Superior temporal gyrus (tissue), 1 donor: ENCODE measurements at regions not wholly inside any gene's neighbourhood (a gene's known extent, or its start where the extent isn't known, plus 50 kb on each side); places are given as distances from the start of the nearest gene placed in this dataset.
"Not testable (repeated sequence)": the region's sequence is repeated elsewhere in the genome, so short reads cannot be mapped to it uniquely, and the experiment has no call there.

ENCODE experiments used
- DNase-seq: peaks from one replicate; pipeline ENCODE4 v3.0.0-alpha.2; 2016; ENCODE audit errors: extremely low spot score

GRCh38 chr14:105991677-105992076, 465.3 kb downstream of the TMEM121 start:
- DNase-seq = not testable (repeated sequence)

DNA sequence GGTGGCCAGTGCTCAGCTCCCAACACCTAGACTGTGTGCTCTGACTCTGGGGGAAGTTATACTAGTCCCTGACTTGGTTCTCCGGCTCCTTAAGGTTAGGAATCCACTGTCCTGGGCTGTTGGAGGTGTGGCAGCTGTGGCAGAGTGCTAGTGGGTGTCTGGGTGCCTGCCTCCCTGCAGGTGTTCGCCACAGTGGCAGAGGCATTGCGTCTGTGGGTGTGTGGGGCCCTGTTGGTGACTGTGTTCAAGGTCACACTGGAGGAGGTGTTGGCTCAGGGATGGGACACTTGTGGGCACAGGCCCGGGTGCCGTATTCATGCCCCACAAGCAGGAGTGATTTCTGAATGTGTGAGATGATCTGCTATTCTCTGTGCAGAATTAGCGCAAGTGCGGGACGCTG, 467.4 kb downstream of the TMEM121 start:
- no peak for DNase-seq

- not testable (repeated sequence) for DNase-seq
Observed at GRCh38 chr14:105995011-105995710, 468.8 kb downstream of the TMEM121 start.

GRCh38 chr14:105998597-105998996, 472.2 kb downstream of the TMEM121 start:
- DNase-seq = not testable (repeated sequence)

DNA sequence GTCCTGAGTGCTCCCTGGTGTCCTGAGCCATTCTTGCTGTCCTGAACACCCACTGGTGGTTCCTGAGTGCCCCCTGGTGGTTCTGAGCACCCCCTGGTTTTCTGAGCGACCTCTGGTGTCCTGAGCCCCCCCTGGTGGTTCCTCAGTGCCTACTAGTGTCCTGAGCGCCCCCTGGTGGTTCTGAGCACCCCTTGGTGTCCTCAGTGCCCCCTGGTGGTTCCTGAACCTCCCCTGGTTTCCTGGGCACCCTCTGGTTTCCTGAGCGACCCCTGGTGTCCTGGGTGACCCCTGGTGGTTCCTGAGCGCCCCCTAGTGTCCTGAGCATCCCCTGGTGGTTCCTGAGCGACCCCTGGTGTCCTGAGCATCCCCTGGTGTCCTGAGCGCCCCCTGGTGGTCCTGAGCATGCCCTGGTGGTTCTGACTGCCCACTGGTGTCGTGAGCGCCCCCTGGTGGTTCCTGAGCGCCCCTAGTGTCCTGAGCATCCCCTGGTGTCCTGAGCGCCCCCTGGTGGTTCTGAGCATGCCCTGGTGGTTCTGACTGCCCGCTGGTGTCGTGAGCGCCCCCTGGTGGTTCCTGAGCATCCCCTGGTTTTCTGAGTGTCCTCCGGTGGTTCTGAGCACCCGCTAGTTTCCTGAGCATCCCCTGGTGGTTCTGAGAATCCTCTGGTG, 473.1 kb downstream of the TMEM121 start:
- DNase-seq = no peak

DNA sequence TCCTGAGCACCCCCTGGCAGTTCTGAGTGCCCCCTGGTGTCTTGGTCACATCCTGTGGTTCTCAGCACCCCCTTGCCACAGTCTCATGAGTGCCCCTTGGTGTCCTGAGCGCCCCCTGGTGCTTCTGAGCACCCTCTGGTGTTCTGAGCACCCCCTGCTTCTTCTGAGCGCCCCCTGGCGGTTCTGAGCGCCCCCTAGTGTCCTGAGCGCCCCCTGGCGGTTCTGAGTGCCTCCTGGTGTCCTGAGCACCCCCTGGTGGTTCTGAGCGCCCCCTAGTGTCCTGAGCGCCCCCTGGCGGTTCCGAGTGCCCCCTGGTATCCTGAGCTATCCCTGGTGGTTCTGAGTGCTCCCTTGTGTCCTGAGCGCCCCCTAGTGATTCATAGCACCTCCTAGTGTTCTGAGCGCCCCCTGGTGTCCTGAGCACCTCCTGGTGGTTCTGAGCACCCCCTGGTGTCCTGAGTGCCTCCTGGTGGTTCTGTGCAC, 473.7 kb downstream of the TMEM121 start:
- DNase-seq = not testable (repeated sequence)

DNA sequence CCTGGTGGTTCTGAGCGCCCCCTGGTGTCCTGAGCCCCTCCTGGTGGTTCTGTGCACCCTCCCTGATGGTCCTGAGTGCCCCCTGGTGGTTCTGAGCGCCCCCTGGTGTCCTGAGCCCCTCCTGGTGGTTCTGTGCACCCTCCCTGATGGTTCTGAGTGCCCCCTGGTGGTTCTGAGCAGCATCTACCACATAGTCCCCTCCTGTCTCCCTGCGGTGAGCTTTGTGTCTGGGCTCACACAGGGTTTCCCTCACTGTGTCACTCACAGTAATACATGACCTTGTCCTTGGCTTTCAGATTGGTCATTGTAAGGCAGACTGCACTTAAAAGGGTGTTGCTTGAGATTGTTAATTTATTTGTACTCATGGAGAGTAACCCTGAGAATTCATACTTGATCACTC, 474.9 kb downstream of the TMEM121 start:
- not testable (repeated sequence) for DNase-seq

DNA sequence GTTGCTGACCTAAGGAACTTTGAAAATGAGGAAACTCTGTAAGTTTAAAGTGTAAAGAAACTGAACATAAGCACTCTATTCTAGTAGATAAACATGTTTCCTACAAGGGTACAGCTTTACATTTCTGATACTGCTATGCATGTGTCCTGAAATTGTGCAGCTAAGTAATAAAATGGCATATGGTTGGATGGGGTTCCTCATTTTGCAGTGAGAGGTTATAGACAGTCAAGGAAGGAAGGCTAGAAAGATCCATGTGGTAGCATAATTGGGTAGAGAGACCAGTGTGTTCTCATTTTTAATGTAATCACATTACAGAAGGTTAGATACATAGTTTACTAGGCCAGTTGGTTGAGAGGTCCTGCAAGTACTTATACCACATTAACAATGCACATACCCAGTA, 477.0 kb downstream of the TMEM121 start:
- no peak for DNase-seq

DNA sequence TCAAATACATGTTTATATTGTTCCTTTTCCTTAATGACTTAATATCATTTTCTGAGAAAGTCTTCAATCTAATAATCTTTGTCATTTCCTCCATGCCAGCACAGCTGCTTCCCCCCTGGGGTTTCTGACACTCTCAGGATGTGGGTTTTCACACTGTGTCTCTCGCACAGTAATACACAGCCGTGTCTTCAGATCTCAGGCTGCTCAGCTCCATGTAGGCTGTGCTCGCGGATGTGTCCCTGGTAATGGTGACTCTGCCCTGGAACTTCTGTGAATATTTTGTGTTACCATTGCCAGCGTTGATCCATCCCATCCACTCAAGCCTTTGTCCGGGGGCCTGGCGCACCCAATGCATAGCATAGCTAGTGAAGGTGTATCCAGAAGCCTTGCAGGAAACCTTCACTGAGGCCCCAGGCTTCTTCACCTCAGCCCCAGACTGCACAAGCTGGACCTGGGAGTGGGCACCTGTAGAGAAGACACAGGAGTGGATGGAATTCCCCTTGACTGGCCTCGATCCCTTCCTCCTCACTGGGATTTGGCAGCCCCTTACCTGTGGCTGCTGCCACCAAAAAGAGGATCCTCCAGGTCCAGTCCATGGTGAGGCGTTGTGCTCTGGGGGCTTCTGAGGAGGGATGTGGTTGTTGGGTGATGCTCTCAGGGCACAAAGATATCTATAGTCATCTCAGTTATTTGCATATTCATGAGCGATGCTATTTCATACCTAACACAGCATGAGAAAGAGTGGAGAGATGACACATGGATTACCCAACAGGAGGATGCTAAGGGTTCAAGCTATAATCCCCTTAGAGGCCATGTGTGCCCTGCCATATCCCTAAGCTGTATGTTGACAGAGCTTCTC, 478.8 kb downstream of the TMEM121 start:
- DNase-seq = not testable (repeated sequence)

DNA sequence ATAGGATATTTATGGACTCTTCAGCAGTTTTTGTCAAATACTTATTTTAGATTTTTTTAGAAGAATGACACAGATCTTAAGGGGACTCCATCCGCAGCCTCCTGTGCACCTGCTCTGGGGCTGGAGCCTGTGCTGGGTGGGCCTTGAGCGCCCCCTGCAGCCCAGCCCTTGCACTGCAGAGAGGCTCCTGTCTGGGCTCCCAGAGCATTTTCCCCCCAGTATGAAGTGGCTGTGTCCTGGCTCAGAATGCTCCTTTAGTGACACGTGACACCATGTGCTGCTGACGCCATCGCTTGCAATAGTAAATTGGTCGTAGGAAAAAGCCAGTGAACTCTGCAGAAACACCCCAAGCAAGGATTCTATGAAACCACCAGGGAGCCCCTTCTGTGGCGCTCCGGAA, 479.7 kb downstream of the TMEM121 start:
- not testable (repeated sequence) for DNase-seq

GRCh38 chr14:106006716-106007115, 480.3 kb downstream of the TMEM121 start:
- DNase-seq = not testable (repeated sequence)

DNA sequence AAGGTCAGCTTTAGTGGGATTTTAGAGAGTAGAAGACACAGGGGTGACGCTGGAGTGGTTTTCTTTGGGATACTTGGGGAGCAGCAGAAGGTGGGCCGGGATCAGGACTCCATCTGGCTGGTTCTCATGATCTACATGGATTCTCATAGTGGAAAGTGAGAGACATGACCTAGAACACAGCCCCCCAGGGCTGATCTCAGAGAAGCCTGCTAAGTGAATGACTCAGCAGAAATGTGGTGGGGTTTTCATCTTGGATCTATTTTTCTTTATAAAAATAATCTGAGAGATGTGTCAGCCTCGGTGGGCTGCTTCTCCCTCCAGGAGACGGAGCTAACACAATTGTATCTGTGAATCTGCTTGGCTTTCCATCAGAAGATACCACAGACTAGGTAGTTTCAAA, 484.4 kb downstream of the TMEM121 start:
- no peak for DNase-seq

DNA sequence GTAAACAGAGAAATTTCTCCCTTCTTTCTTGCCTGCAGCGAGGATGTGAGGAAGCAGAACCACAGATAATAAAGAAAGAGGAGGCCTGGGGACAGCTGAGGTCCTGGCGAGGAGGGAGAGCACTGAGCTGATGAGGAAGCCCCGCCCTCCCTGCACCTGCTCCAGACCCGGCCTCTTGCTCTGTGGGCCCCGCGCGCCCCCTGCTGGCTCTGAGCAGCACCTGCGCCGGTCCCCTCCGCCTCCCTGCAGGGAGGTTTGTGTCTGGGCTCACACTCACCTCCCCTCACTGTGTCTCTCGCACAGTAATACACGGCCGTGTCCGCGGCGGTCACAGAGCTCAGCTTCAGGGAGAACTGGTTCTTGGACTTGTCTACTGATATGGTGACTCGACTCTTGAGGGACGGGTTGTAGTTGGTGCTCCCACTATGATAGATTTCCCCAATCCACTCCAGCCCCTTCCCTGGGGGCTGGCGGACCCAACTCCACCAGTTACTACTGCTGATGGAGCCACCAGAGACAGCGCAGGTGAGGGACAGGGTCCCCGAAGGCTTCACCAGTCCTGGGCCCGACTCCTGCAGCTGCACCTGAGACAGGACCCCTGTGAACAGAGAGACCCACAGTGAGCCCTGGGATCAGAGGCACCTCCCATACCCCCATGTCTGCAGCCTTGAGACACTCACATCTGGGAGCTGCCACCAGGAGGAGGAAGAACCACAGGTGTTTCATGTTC, 485.4 kb downstream of the TMEM121 start:
- not testable (repeated sequence) for DNase-seq

- DNase-seq = not testable (repeated sequence)
Observed at GRCh38 chr14:106012361-106012725, 486.0 kb downstream of the TMEM121 start.

DNA sequence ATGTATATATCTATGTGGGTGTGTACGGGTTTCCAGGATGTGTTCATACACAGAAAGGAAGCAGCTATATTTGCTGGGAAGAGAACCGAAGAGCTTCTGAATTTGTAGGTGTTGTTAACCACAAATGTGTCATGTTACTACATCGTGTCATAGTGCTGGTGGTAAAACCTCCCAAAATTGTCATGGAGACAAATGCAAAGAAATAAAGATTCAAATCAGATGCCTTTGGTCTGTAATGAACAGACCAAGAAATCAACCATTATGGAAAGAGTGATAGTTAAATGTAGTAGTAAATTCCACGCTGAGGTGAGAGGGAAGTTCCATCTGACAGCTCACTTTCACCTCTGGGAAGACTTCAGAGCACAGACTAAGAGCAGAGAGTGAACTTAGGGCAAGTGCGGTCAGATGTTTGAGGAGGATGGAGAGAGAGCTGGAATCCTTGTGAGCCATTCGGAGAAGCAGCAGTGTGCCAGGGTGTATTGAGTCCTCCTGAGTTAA, 487.5 kb downstream of the TMEM121 start:
- DNase-seq = no peak

GRCh38 chr14:106017952-106018351, 491.6 kb downstream of the TMEM121 start:
- DNase-seq = not testable (repeated sequence)

DNA sequence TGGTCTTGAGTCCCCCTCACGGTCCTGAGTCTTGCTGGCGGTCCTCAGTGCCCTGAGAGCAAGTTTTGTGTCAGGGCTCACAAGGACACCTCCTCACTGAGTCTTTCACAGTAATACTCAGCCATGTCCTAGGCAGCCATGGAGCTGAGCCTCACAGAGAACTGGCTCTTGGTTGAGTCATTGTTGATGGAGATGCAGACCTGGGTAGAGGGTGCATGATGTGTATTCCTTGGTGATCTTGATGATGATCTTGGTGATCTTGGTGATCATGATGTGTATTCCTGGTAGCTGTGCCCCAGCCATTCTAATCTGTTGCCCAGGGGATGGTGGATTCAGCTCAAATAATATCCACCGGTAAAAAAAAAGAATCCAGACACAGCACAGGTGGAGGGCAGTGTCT, 495.4 kb downstream of the TMEM121 start:
- no peak for DNase-seq

- DNase-seq = not testable (repeated sequence)
Observed at GRCh38 chr14:106022648-106023047, 496.3 kb downstream of the TMEM121 start.

DNA sequence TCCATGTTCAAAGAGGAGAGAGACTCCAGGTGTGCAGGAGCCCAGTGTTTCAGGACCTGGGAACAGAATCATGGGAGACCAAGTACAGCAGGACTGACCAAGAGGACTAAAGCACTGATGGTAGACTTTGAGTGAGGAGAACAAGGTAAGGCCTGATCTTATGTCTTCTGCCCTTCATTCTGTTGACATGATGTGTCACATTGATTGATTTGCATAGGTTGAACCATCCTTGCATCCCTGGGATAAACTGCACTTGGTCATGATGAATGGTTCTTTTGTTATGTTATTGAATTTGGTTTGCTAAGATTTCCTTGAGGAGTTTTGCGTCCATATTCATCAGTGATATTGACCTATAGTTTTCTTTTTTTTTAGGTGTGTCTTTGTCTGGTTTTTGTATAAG, 497.0 kb downstream of the TMEM121 start:
- no peak for DNase-seq

GRCh38 chr14:106024983-106025604, 498.7 kb downstream of the TMEM121 start:
- no peak for DNase-seq

- DNase-seq = no peak
Observed at GRCh38 chr14:106026026-106026425, 499.6 kb downstream of the TMEM121 start.
